ENCODE measurements at regions not wholly inside any gene's neighbourhood (a gene's known extent, or its start where the extent isn't known, plus 50 kb on each side); places are given as distances from the start of the nearest gene placed in this dataset.

DNA sequence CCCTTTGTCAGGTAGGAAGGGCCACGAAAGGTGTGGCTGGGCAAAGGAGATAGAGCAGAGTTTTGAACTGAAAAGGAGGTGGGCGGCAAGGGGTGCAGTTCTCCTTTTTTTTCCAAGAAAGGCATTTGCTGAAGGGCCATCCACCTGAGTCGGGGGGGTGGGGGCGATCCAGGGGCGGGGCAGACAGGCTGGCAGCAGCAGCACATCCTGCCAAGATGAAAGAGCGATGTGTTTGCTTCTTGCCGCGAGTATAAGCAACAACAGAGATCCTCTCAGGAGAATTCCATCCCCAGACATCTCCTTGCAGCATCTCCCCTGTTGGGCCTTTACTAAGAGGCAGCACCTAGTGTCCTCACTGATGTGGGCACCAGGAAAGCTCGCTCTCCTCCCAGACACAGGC lies 516.5 kb downstream of the CD83 start:
- H3K27ac Mint-ChIP-seq: no peak overlapping the region
- no peak overlapping the region for H2AFZ ChIP-seq
- H3K4me1 Mint-ChIP-seq: peaks cover 37% of the 10 kb centered on the region
- H3K4me3 Mint-ChIP-seq: no peak overlapping the region
- no peaks in the 10 kb centered on the region for H3K79me2 ChIP-seq (replicated peaks; ENCODE audit: insufficient read depth)
- peaks cover 2% of the 10 kb centered on the region for H3K27me3 Mint-ChIP-seq (ENCODE audit: insufficient read depth, low read depth, poor library complexity)
- H3K9me3 Mint-ChIP-seq: no peaks in the 10 kb centered on the region
- peaks cover 18% of the 10 kb centered on the region for H3K4me1 ChIP-seq (ENCODE audit: insufficient read depth)
- H3K36me3 Mint-ChIP-seq (ENCODE audit: low read depth): no peaks in the 10 kb centered on the region
- H3K27ac ChIP-seq (ENCODE audit: low read depth): no peak overlapping the region
- H3K9me2 ChIP-seq (ENCODE audit: insufficient read depth): 0 out of 2 replicates have a peak, but pooled peaks cover 6% of the 10 kb centered on the region
- ATAC-seq (no peak), DNase-seq (ENCODE audit: low spot score) (no peak)
- H3K27me3 ChIP-seq (ENCODE audit: insufficient read depth): no peaks in the 10 kb centered on the region
- no peaks in the 10 kb centered on the region for H3K36me3 ChIP-seq (ENCODE audit: insufficient read depth)
- H3F3A ChIP-seq (replicated peaks; ENCODE audit: low read depth): 0 out of 2 replicates have a peak, but pooled peaks cover 2% of the 10 kb centered on the region
- H3K4me3 ChIP-seq: no peak overlapping the region
- no peak for TF ChIP-seq EZH2phosphoT487 (IDR thresholded peaks at IDR 0.05; ENCODE audit: unreplicated experiment)
- TF ChIP-seq EZH2 (IDR thresholded peaks at IDR 0.05; ENCODE audit: low read depth, unreplicated experiment): no peak
- TF ChIP-seq, protein P1, sequence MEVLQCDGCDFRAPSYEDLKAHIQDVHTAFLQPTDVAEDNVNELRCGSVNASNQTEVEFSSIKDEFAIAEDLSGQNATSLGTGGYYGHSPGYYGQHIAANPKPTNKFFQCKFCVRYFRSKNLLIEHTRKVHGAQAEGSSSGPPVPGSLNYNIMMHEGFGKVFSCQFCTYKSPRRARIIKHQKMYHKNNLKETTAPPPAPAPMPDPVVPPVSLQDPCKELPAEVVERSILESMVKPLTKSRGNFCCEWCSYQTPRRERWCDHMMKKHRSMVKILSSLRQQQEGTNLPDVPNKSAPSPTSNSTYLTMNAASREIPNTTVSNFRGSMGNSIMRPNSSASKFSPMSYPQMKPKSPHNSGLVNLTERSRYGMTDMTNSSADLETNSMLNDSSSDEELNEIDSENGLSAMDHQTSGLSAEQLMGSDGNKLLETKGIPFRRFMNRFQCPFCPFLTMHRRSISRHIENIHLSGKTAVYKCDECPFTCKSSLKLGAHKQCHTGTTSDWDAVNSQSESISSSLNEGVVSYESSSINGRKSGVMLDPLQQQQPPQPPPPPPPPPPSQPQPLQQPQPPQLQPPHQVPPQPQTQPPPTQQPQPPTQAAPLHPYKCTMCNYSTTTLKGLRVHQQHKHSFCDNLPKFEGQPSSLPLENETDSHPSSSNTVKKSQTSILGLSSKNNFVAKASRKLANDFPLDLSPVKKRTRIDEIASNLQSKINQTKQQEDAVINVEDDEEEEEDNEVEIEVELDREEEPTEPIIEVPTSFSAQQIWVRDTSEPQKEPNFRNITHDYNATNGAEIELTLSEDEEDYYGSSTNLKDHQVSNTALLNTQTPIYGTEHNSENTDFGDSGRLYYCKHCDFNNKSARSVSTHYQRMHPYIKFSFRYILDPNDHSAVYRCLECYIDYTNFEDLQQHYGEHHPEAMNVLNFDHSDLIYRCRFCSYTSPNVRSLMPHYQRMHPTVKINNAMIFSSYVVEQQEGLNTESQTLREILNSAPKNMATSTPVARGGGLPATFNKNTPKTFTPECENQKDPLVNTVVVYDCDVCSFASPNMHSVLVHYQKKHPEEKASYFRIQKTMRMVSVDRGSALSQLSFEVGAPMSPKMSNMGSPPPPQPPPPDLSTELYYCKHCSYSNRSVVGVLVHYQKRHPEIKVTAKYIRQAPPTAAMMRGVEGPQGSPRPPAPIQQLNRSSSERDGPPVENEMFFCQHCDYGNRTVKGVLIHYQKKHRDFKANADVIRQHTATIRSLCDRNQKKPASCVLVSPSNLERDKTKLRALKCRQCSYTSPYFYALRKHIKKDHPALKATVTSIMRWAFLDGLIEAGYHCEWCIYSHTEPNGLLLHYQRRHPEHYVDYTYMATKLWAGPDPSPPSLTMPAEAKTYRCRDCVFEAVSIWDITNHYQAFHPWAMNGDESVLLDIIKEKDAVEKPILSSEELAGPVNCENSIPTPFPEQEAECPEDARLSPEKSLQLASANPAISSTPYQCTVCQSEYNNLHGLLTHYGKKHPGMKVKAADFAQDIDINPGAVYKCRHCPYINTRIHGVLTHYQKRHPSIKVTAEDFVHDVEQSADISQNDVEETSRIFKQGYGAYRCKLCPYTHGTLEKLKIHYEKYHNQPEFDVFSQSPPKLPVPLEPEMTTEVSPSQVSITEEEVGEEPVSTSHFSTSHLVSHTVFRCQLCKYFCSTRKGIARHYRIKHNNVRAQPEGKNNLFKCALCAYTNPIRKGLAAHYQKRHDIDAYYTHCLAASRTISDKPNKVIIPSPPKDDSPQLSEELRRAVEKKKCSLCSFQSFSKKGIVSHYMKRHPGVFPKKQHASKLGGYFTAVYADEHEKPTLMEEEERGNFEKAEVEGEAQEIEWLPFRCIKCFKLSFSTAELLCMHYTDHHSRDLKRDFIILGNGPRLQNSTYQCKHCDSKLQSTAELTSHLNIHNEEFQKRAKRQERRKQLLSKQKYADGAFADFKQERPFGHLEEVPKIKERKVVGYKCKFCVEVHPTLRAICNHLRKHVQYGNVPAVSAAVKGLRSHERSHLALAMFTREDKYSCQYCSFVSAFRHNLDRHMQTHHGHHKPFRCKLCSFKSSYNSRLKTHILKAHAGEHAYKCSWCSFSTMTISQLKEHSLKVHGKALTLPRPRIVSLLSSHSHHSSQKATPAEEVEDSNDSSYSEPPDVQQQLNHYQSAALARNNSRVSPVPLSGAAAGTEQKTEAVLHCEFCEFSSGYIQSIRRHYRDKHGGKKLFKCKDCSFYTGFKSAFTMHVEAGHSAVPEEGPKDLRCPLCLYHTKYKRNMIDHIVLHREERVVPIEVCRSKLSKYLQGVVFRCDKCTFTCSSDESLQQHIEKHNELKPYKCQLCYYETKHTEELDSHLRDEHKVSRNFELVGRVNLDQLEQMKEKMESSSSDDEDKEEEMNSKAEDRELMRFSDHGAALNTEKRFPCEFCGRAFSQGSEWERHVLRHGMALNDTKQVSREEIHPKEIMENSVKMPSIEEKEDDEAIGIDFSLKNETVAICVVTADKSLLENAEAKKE (CRISPR knock-in tag; IDR thresholded peaks at IDR 0.05): no peak
- TF ChIP-seq ZNF114 (CRISPR knock-in tag; IDR thresholded peaks at IDR 0.05): no peak
- TF ChIP-seq, protein P2, sequence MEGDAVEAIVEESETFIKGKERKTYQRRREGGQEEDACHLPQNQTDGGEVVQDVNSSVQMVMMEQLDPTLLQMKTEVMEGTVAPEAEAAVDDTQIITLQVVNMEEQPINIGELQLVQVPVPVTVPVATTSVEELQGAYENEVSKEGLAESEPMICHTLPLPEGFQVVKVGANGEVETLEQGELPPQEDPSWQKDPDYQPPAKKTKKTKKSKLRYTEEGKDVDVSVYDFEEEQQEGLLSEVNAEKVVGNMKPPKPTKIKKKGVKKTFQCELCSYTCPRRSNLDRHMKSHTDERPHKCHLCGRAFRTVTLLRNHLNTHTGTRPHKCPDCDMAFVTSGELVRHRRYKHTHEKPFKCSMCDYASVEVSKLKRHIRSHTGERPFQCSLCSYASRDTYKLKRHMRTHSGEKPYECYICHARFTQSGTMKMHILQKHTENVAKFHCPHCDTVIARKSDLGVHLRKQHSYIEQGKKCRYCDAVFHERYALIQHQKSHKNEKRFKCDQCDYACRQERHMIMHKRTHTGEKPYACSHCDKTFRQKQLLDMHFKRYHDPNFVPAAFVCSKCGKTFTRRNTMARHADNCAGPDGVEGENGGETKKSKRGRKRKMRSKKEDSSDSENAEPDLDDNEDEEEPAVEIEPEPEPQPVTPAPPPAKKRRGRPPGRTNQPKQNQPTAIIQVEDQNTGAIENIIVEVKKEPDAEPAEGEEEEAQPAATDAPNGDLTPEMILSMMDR (conservative IDR thresholded peaks at IDR 0.05; ENCODE audit: low read depth in 2 of 2): no peak
- TF ChIP-seq, protein P3, sequence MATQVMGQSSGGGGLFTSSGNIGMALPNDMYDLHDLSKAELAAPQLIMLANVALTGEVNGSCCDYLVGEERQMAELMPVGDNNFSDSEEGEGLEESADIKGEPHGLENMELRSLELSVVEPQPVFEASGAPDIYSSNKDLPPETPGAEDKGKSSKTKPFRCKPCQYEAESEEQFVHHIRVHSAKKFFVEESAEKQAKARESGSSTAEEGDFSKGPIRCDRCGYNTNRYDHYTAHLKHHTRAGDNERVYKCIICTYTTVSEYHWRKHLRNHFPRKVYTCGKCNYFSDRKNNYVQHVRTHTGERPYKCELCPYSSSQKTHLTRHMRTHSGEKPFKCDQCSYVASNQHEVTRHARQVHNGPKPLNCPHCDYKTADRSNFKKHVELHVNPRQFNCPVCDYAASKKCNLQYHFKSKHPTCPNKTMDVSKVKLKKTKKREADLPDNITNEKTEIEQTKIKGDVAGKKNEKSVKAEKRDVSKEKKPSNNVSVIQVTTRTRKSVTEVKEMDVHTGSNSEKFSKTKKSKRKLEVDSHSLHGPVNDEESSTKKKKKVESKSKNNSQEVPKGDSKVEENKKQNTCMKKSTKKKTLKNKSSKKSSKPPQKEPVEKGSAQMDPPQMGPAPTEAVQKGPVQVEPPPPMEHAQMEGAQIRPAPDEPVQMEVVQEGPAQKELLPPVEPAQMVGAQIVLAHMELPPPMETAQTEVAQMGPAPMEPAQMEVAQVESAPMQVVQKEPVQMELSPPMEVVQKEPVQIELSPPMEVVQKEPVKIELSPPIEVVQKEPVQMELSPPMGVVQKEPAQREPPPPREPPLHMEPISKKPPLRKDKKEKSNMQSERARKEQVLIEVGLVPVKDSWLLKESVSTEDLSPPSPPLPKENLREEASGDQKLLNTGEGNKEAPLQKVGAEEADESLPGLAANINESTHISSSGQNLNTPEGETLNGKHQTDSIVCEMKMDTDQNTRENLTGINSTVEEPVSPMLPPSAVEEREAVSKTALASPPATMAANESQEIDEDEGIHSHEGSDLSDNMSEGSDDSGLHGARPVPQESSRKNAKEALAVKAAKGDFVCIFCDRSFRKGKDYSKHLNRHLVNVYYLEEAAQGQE (IDR thresholded peaks at IDR 0.05; ENCODE audit: unreplicated experiment): no peak
- TF ChIP-seq STAT1 (IDR thresholded peaks at IDR 0.05; ENCODE audit: unreplicated experiment): no peak
- no peak for TF ChIP-seq POLR2AphosphoS5 (IDR thresholded peaks at IDR 0.05; ENCODE audit: low read depth)
- TF ChIP-seq NANOG (IDR thresholded peaks at IDR 0.05; ENCODE audit: borderline replicate concordance): no peak
- no peak for TF ChIP-seq JUNB (IDR thresholded peaks at IDR 0.05; ENCODE audit: unreplicated experiment)
- TF ChIP-seq, protein P4, sequence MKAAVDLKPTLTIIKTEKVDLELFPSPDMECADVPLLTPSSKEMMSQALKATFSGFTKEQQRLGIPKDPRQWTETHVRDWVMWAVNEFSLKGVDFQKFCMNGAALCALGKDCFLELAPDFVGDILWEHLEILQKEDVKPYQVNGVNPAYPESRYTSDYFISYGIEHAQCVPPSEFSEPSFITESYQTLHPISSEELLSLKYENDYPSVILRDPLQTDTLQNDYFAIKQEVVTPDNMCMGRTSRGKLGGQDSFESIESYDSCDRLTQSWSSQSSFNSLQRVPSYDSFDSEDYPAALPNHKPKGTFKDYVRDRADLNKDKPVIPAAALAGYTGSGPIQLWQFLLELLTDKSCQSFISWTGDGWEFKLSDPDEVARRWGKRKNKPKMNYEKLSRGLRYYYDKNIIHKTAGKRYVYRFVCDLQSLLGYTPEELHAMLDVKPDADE (IDR thresholded peaks at IDR 0.05): no peak
- no peak for TF ChIP-seq CREB1 (CRISPR knock-in tag; IDR thresholded peaks at IDR 0.05; ENCODE audit: low read depth)
- no peak for TF ChIP-seq ZNF331 (CRISPR knock-in tag; IDR thresholded peaks at IDR 0.05; ENCODE audit: low read depth)
- no peaks in the 10 kb centered on the region for H4K20me1 ChIP-seq (replicated peaks; ENCODE audit: insufficient read depth)
- no peak overlapping the region for H3K4me2 ChIP-seq
